GM10266 (cell line): ENCODE measurements at regions not wholly inside any gene's neighbourhood (a gene's known extent, or its start where the extent isn't known, plus 50 kb on each side); places are given as distances from the start of the nearest gene placed in this dataset.
"Not testable (repeated sequence)": the region's sequence is repeated elsewhere in the genome, so short reads cannot be mapped to it uniquely, and the experiment has no call there.

Source experiments
- DNase-seq: peaks from one replicate; pipeline ENCODE4 v3.0.0; 2012; ENCODE audit errors: extremely low spot score
- CTCF ChIP-seq: IDR thresholded peaks from 2 replicates; pipeline ENCODE4 v1.5.1; 2012; ENCODE audit warnings: mild to moderate bottlenecking, low read depth; ENCODE audit not compliant: control insufficient read depth, insufficient read depth; ENCODE audit errors: missing control alignments

GRCh38 chr13:104953588-104953987 is 1581.9 kb downstream of the EFNB2 start:
- DNase-seq: no peak
- no peak for TF ChIP-seq CTCF

GRCh38 chr13:104949840-104950740 is 1585.4 kb downstream of the EFNB2 start:
- DNase-seq: no peak

GRCh38 chr13:104944176-104944575 is 1591.3 kb downstream of the EFNB2 start:
- DNase-seq: no peak
- no peak for TF ChIP-seq CTCF

More at GRCh38 chr13:104949840-104950740, 1585.4 kb downstream of the EFNB2 start:
- TF ChIP-seq CTCF: no peak

- no peak for TF ChIP-seq CTCF
- DNase-seq: no peak
These were observed 1592.1 kb downstream of the EFNB2 start for GRCh38 chr13:104943331-104943730.

- TF ChIP-seq CTCF: no peak
These were observed 1597.6 kb downstream of the EFNB2 start for GRCh38 chr13:104937881-104938280.

GRCh38 chr13:104936304-104936703 is 1599.2 kb downstream of the EFNB2 start:
- no peak for TF ChIP-seq CTCF
- DNase-seq: no peak

More at GRCh38 chr13:104937881-104938280, 1597.6 kb downstream of the EFNB2 start:
- DNase-seq: no peak

- DNase-seq: not testable (repeated sequence)
These were observed 1614.9 kb downstream of the EFNB2 start for GRCh38 chr13:104920513-104920912.
